ENCODE measurements at regions not wholly inside any gene's neighbourhood (a gene's known extent, or its start where the extent isn't known, plus 50 kb on each side); places are given as distances from the start of the nearest gene placed in this dataset.

- DNase-seq (ENCODE audit: low spot score) (no peak), FAIRE-seq (no peak)
These were observed 144.0 kb downstream of the CDC5L start for GRCh38 chr6:44531442-44532015.

GRCh38 chr6:44533421-44533820 is 145.9 kb downstream of the CDC5L start:
- FAIRE-seq, result no peak
- no peak for DNase-seq (ENCODE audit: low spot score)

- FAIRE-seq (no peak), DNase-seq (ENCODE audit: low spot score) (no peak)
These were observed 146.8 kb downstream of the CDC5L start for GRCh38 chr6:44534291-44534690.

GRCh38 chr6:44535446-44535845 is 147.9 kb downstream of the CDC5L start:
- no peak for FAIRE-seq
- no peak for DNase-seq (ENCODE audit: low spot score)

GRCh38 chr6:44535967-44536366 is 148.5 kb downstream of the CDC5L start:
- no peak for FAIRE-seq

GRCh38 chr6:44537306-44538049 is 150.0 kb downstream of the CDC5L start:
- DNase-seq (ENCODE audit: low spot score), result no peak

More at GRCh38 chr6:44535967-44536366, 148.5 kb downstream of the CDC5L start:
- no peak for DNase-seq (ENCODE audit: low spot score)

GRCh38 chr6:44538131-44538806 is 150.8 kb downstream of the CDC5L start:
- no peak for FAIRE-seq
- DNase-seq (ENCODE audit: low spot score), result no peak

More at GRCh38 chr6:44537306-44538049, 150.0 kb downstream of the CDC5L start:
- no peak for FAIRE-seq

GRCh38 chr6:44538807-44539201 is 151.3 kb downstream of the CDC5L start:
- DNase-seq (ENCODE audit: low spot score) (no peak), FAIRE-seq (no peak)

GRCh38 chr6:44539701-44540355 is 152.3 kb downstream of the CDC5L start:
- DNase-seq (ENCODE audit: low spot score) (no peak), FAIRE-seq (no peak)

GRCh38 chr6:44540881-44541280 is 153.4 kb downstream of the CDC5L start:
- FAIRE-seq, result no peak
- DNase-seq (ENCODE audit: low spot score), result no peak

- DNase-seq (ENCODE audit: low spot score) (no peak), FAIRE-seq (no peak)
These were observed 155.1 kb downstream of the CDC5L start for GRCh38 chr6:44542401-44543116.

- DNase-seq (ENCODE audit: low spot score), result no peak
- FAIRE-seq, result no peak
These were observed 156.2 kb downstream of the CDC5L start for GRCh38 chr6:44543664-44544063.

GRCh38 chr6:44545224-44545623 is 157.7 kb downstream of the CDC5L start:
- FAIRE-seq, result no peak
- no peak for DNase-seq (ENCODE audit: low spot score)

- DNase-seq (ENCODE audit: low spot score) (no peak), FAIRE-seq (no peak)
These were observed 160.8 kb downstream of the CDC5L start for GRCh38 chr6:44548319-44548718.

- DNase-seq (ENCODE audit: low spot score) (no peak), FAIRE-seq (no peak)
These were observed 162.0 kb downstream of the CDC5L start for GRCh38 chr6:44549516-44549915.

GRCh38 chr6:44554194-44554593 is 166.7 kb downstream of the CDC5L start:
- DNase-seq (ENCODE audit: low spot score) (no peak), FAIRE-seq (no peak)

- DNase-seq (ENCODE audit: low spot score) (no peak), FAIRE-seq (no peak)
These were observed 167.4 kb downstream of the CDC5L start for GRCh38 chr6:44554861-44555260.

GRCh38 chr6:44556046-44556445 is 168.5 kb downstream of the CDC5L start:
- FAIRE-seq (no peak), DNase-seq (ENCODE audit: low spot score) (no peak)

- FAIRE-seq, result no peak
- no peak for DNase-seq (ENCODE audit: low spot score)
These were observed 170.7 kb downstream of the CDC5L start for GRCh38 chr6:44558024-44558831.

GRCh38 chr6:44558832-44559251 is 171.3 kb downstream of the CDC5L start:
- no peak for DNase-seq (ENCODE audit: low spot score)
- FAIRE-seq, result no peak
